SU-DHL-6 (cell line): ENCODE measurements at regions not wholly inside any gene's neighbourhood (a gene's known extent, or its start where the extent isn't known, plus 50 kb on each side); places are given as distances from the start of the nearest gene placed in this dataset.

Experiments used
- H2AFZ ChIP-seq: fragments of 200-600 bp; sonication (generic); 2 replicates; pipeline ENCODE4 v1.6.1; 2014; ENCODE audit warnings: low read depth, mild to moderate bottlenecking, moderate library complexity, mixed read lengths, antibody characterized with exemption, low read length; ENCODE audit not compliant: severe bottlenecking
- H3F3A ChIP-seq: fragments of 200-600 bp; shearing (Covaris generic); 2 replicates; pipeline ENCODE4 v1.6.0; 2016; ENCODE audit warnings: antibody characterized with exemption, mild to moderate bottlenecking; ENCODE audit not compliant: insufficient read depth
- H3K27ac ChIP-seq: fragments of 200-600 bp; sonication (generic); 2 replicates; pipeline ENCODE4 v1.5.1; 2016; ENCODE audit warnings: low read depth, mild to moderate bottlenecking, low read length, moderate library complexity, mixed read lengths
- H3K27me3 ChIP-seq: fragments of 200-600 bp; sonication (generic), shearing (Covaris generic); 2 replicates; pipeline ENCODE4 v1.6.0; 2014; ENCODE audit warnings: mild to moderate bottlenecking, low read length
- H3K36me3 ChIP-seq: fragments of 200-600 bp; sonication (generic); 2 replicates; pipeline ENCODE4 v1.6.1; 2014; ENCODE audit warnings: mild to moderate bottlenecking, low read length, mixed read lengths
- H3K4me2 ChIP-seq: fragments of 300-600, 200-600 bp; shearing (Covaris generic), sonication (generic); 2 replicates; pipeline ENCODE4 v1.6.0; 2014; ENCODE audit warnings: low read length, low read depth, mild to moderate bottlenecking; ENCODE audit not compliant: poor library complexity, severe bottlenecking
- H3K4me3 ChIP-seq: fragments of 200-600 bp; sonication (generic); 2 replicates; pipeline ENCODE4 v1.5.1; 2014; ENCODE audit warnings: antibody characterized with exemption, low read length, mild to moderate bottlenecking, mixed read lengths; ENCODE audit not compliant: insufficient read depth, poor library complexity, severe bottlenecking
- H3K79me2 ChIP-seq: fragments of 200-600 bp; sonication (generic); 2 replicates; pipeline ENCODE4 v1.6.1; 2014; ENCODE audit warnings: mild to moderate bottlenecking, low read length, moderate library complexity; ENCODE audit not compliant: insufficient read depth
- H3K9ac ChIP-seq: fragments of 200-600 bp; sonication (generic); 2 replicates; pipeline ENCODE4 v1.7.0; 2014; ENCODE audit warnings: mild to moderate bottlenecking, low read length
- H3K9me2 ChIP-seq: fragments of 200-600 bp; sonication (generic); replicated peaks from 2 replicates; pipeline ENCODE4 v1.6.1; 2014; ENCODE audit warnings: low read length; ENCODE audit not compliant: insufficient read depth
- H3K9me3 ChIP-seq: fragments of 200-600 bp; sonication (generic); 2 replicates; pipeline ENCODE4 v1.6.1; 2014; ENCODE audit warnings: low read length, mixed read lengths; ENCODE audit not compliant: insufficient read depth
- H4K20me1 ChIP-seq: fragments of 200-600 bp; sonication (generic); 2 replicates; pipeline ENCODE4 v1.6.1; 2014; ENCODE audit warnings: low read depth, mild to moderate bottlenecking, antibody characterized with exemption, low read length, moderate library complexity, mixed read lengths
- EZH2phosphoT487 ChIP-seq: fragments of 200-600 bp; sonication (generic), shearing (Covaris generic); conservative IDR thresholded peaks from 2 replicates; pipeline ENCODE4 v1.6.1; 2018; ENCODE audit warnings: mild to moderate bottlenecking, antibody characterized with exemption, low read length, moderate library complexity, mixed read lengths
- TF ChIP-seq, protein P1 (sequence below): fragments of 200-600 bp; sonication (generic); IDR thresholded peaks from one replicate; pipeline ENCODE4 v1.5.1; 2017; ENCODE audit warnings: antibody characterized with exemption, mild to moderate bottlenecking, low read length, moderate library complexity; ENCODE audit not compliant: insufficient read depth, poor library complexity, severe bottlenecking

DNA sequence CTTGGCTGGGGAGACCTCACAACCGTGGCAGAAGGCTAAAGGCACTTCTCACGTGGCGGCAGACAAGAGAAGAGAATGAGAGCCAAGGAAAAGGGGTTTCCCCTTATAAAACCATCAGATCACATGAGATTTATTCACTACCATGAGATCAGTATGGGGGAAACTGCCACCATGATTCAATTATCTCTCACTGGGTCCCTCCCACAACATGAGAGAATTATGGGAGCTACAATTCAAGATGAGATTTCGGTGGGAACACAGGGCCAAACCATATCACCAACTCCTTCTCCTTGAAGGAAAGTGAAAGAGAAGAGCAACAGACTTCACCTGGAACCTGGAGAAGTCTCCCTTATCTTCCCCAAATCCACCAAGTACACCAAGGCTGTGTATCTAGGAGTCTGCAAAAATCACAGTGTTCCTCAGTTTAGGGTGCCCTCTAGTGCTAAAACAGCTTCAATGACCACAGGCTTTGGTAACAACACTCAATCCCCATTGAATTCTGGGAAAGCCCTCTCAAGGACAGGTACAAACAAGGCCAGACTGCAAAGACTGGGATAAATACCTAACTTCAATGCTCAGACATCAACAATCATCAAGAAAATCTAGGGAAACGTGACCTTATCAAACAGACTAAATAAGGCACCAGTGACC lies 148.8 kb upstream of the SRD5A2 start:
- Histone ChIP-seq H3K9me2 (no peaks in the 10 kb centered on the region; the same call in 1 of the 2 replicates), H3K4me3 (no peak overlapping the region), H2AFZ (peak overlapping the region; percentile 37), H3K27ac (no peak overlapping the region), H3K79me2 (no peaks in the 10 kb centered on the region), H3K4me2 (no peak overlapping the region), H3K9me3 (no peaks in the 10 kb centered on the region), H3F3A (no peaks in the 10 kb centered on the region), H3K36me3 (no peaks in the 10 kb centered on the region), H4K20me1 (no peaks in the 10 kb centered on the region), H3K9ac (no peak overlapping the region), H3K27me3 (no peaks in the 10 kb centered on the region)
- no peak for TF ChIP-seq EZH2phosphoT487
- TF ChIP-seq, protein P1, sequence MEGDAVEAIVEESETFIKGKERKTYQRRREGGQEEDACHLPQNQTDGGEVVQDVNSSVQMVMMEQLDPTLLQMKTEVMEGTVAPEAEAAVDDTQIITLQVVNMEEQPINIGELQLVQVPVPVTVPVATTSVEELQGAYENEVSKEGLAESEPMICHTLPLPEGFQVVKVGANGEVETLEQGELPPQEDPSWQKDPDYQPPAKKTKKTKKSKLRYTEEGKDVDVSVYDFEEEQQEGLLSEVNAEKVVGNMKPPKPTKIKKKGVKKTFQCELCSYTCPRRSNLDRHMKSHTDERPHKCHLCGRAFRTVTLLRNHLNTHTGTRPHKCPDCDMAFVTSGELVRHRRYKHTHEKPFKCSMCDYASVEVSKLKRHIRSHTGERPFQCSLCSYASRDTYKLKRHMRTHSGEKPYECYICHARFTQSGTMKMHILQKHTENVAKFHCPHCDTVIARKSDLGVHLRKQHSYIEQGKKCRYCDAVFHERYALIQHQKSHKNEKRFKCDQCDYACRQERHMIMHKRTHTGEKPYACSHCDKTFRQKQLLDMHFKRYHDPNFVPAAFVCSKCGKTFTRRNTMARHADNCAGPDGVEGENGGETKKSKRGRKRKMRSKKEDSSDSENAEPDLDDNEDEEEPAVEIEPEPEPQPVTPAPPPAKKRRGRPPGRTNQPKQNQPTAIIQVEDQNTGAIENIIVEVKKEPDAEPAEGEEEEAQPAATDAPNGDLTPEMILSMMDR, result peak; percentile 36

DNA sequence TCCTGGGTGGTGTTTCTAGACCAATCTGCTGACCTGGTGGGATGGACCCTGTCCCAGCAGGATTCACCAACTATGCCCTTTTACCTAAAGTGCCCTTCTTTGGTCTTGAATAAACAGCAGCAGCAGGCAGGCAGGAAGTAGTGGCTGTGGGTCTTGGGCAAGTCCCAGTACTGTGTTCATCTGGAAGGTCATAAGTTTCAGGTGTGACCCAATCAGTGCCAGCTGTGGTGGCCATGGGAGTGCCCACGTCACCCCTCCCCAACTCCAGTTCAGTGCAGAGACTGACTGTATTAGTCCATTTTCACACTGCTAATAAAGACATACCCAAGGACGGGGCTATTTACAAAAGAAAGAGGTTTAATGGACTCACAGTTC lies 148.3 kb upstream of the SRD5A2 start:
- Histone ChIP-seq H3K79me2 (no peaks in the 10 kb centered on the region), H3K27ac (no peak overlapping the region), H3F3A (no peaks in the 10 kb centered on the region), H3K9ac (no peak overlapping the region), H2AFZ (no peak overlapping the region), H3K4me2 (no peak overlapping the region), H4K20me1 (no peaks in the 10 kb centered on the region), H3K9me2 (no peaks in the 10 kb centered on the region; the same call in 1 of the 2 replicates), H3K4me3 (no peak overlapping the region), H3K36me3 (no peaks in the 10 kb centered on the region), H3K27me3 (no peaks in the 10 kb centered on the region), H3K9me3 (no peaks in the 10 kb centered on the region)
- TF ChIP-seq, protein P1, result no peak
- TF ChIP-seq EZH2phosphoT487, result no peak

DNA sequence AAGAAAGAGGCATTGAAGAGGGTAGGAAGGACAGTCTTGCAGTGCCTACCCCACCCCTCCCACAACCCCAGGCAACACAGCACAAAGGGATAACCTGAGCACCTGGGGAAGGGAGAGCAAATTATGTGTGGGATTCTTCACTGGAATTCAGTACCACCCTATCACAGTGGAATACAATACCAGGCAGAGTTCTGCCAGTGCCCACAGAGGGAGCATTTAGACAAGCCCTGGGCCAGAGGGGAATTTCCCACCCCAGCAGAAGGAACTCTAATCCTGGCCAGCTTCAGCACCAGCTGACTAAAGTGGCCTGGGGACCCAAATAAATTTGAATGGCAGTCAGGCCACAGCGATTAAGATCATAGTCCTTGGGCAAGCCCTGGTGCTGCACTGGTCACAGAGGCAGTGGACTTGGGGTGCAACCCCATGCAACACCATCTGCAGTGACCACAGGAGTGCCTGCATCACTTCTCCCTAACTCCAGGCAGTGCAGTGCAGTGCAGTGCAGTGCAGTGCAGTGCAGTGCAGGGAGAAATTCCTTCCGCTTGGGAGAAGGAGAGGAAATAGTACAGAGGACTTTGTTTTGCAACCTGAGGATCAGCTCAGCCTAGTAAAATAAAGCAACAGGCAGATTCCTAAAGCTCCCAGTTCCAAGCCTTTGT lies 147.8 kb upstream of the SRD5A2 start:
- H2AFZ ChIP-seq, result no peak overlapping the region

More for the DNA sequence above, 147.8 kb upstream of the SRD5A2 start:
- Histone ChIP-seq H4K20me1 (no peaks in the 10 kb centered on the region), H3K4me3 (no peak overlapping the region), H3K9me3 (no peaks in the 10 kb centered on the region), H3K36me3 (no peaks in the 10 kb centered on the region), H3K9me2 (no peaks in the 10 kb centered on the region; the same call in 1 of the 2 replicates), H3F3A (no peaks in the 10 kb centered on the region), H3K27me3 (no peaks in the 10 kb centered on the region), H3K27ac (no peak overlapping the region), H3K4me2 (no peak overlapping the region), H3K79me2 (no peaks in the 10 kb centered on the region), H3K9ac (no peak overlapping the region)
- no peak for TF ChIP-seq EZH2phosphoT487
- TF ChIP-seq, protein P1, result no peak
